Caco-2 (cell line): ENCODE measurements at regions not wholly inside any gene's neighbourhood (a gene's known extent, or its start where the extent isn't known, plus 50 kb on each side); places are given as distances from the start of the nearest gene placed in this dataset.
"Not testable (repeated sequence)": the region's sequence is repeated elsewhere in the genome, so short reads cannot be mapped to it uniquely, and the experiment has no call there.

Experiments used
- BruUV-seq: library from RNA; stranded (reverse); fragments of 400-500 nt; replicated peaks from 2 replicates; lab custom pipeline; 2021; lab: Mats Ljungman, UMichigan
- CTCF ChIA-PET: fragments of 300-600 bp; sonication (Branson Sonifier 250); formaldehyde crosslinking; loops from one replicate; lab custom pipeline; 2022; ENCODE audit warnings: antibody characterized with exemption; lab: Charles Lee
- POLR2A ChIA-PET: fragments of 300-600 bp; sonication (Branson Sonifier 250); formaldehyde crosslinking; loops from one replicate; lab custom pipeline; 2022; ENCODE audit warnings: antibody characterized with exemption; lab: Charles Lee
- DNase-seq, 2 experiments: peaks; one replicate each; pipeline versions ENCODE4 v3.0.0 to v3.0.0-alpha.2; 2020 to 2022
- H3K27me3 ChIP-seq: replicated peaks from 2 replicates; pipeline ENCODE4 v1.6.0; 2011; ENCODE audit warnings: low read length; ENCODE audit not compliant: control insufficient read depth, insufficient read depth
- H3K36me3 ChIP-seq: 2 replicates; pipeline ENCODE4 v1.5.1; 2011; ENCODE audit warnings: low read length; ENCODE audit not compliant: control insufficient read depth, insufficient read depth
- H3K4me1 ChIP-seq: fragments of 250-450 bp; sonication (Bioruptor Pico); 2 replicates; pipeline ENCODE4 v1.5.1; 2020; ENCODE audit warnings: mild to moderate bottlenecking
- H3K4me3 ChIP-seq: 2 replicates; pipeline ENCODE4 v1.5.1; 2011; ENCODE audit warnings: low read depth, mild to moderate bottlenecking, control low read depth, low read length
- H3K9me3 ChIP-seq: fragments of 250-450 bp; sonication (Bioruptor Pico); 2 replicates; pipeline ENCODE4 v1.5.1; 2020; ENCODE audit warnings: mild to moderate bottlenecking, moderate library complexity
- H3K27ac Mint-ChIP-seq: one replicate; pipeline ENCODE4 v1.8.0; 2022; ENCODE audit warnings: mixed read lengths; ENCODE audit not compliant: unreplicated experiment
- H3K27me3 Mint-ChIP-seq: one replicate; pipeline ENCODE4 v1.8.0; 2022; ENCODE audit warnings: mixed read lengths; ENCODE audit not compliant: insufficient read depth, unreplicated experiment
- H3K36me3 Mint-ChIP-seq: one replicate; pipeline ENCODE4 v1.8.0; 2022; ENCODE audit warnings: mild to moderate bottlenecking, mixed read lengths; ENCODE audit not compliant: insufficient read depth, unreplicated experiment
- H3K4me1 Mint-ChIP-seq: one replicate; pipeline ENCODE4 v1.8.0; 2022; ENCODE audit warnings: low read depth, mixed read lengths; ENCODE audit not compliant: unreplicated experiment
- H3K4me3 Mint-ChIP-seq: one replicate; pipeline ENCODE4 v1.8.0; 2022; ENCODE audit warnings: mild to moderate bottlenecking, moderate library complexity, mixed read lengths; ENCODE audit not compliant: unreplicated experiment
- H3K9me3 Mint-ChIP-seq: one replicate; pipeline ENCODE4 v1.8.0; 2022; ENCODE audit warnings: mixed read lengths; ENCODE audit not compliant: unreplicated experiment
- intact Hi-C: fragments of 100-400 bp; cut with micrococcal nuclease; formaldehyde crosslinking; loops from one replicate; pipeline ENCODE4 v1.10.0; 2022; ENCODE audit not compliant: unreplicated experiment
- TF ChIP-seq, protein P1 (sequence below), 2 experiments: fragments of 200-600 bp in 1 of 2; IDR thresholded peaks; 1 replicate in 1 of 2; 2 replicates in 1 of 2; pipeline versions ENCODE4 v1.5.1 to v1.8.0; 2011 to 2022; ENCODE audit warnings: antibody characterized with exemption in 1 of 2, control low read depth in 1 of 2, inconsistent platforms in 1 of 2, low read depth in 1 of 2, low read length in 1 of 2, mild to moderate bottlenecking in 1 of 2, moderate library complexity in 1 of 2; ENCODE audit not compliant: insufficient read depth in 1 of 2, severe bottlenecking in 1 of 2, unreplicated experiment in 1 of 2

DNA sequence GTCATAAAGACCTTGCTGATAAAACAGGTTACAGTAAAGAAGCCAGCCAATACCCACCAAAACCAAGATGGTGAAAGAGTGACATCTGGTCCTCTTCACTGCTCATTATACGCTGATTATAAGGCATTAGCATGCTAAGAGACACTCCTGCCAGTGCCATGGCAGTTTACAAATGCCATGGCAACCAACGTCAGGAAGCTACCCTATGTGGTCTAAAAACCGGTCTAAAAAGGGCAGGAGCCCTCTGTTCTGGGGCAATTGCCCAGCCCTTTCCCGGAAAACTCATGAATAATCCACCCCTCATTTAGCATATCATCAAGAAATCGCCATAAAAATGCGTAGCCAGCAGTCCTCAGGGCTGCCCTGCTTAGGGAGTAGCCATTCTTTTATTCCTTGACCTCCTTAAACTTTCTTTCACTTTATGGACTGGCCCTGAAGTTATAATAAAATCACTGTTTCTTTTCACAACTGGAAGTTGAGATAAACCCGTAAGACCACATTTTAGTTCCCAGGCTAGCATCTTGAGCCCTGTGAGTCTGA, 260.5 kb upstream of the FAT1 start:
- BruUV-seq = no TSS peak
- TF ChIP-seq, protein P1, sequence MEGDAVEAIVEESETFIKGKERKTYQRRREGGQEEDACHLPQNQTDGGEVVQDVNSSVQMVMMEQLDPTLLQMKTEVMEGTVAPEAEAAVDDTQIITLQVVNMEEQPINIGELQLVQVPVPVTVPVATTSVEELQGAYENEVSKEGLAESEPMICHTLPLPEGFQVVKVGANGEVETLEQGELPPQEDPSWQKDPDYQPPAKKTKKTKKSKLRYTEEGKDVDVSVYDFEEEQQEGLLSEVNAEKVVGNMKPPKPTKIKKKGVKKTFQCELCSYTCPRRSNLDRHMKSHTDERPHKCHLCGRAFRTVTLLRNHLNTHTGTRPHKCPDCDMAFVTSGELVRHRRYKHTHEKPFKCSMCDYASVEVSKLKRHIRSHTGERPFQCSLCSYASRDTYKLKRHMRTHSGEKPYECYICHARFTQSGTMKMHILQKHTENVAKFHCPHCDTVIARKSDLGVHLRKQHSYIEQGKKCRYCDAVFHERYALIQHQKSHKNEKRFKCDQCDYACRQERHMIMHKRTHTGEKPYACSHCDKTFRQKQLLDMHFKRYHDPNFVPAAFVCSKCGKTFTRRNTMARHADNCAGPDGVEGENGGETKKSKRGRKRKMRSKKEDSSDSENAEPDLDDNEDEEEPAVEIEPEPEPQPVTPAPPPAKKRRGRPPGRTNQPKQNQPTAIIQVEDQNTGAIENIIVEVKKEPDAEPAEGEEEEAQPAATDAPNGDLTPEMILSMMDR (IDR thresholded peaks at IDR 0.05; ENCODE audit: insufficient read depth in 1 of 2, low read depth in 1 of 2, low read length in 1 of 2, severe bottlenecking in 1 of 2, unreplicated experiment in 1 of 2) = no peak
- H3K4me3 Mint-ChIP-seq = no peak overlapping the region
- CTCF ChIA-PET = no interaction called here
- DNase-seq = no peak
- no peaks in the 10 kb centered on the region for H3K36me3 Mint-ChIP-seq
- intact Hi-C loops = no loop called here
- Histone ChIP-seq H3K27me3 (no peaks in the 10 kb centered on the region), H3K4me1 (no peaks in the 10 kb centered on the region), H3K36me3 (no peaks in the 10 kb centered on the region), H3K4me3 (no peak overlapping the region), H3K9me3 (no peaks in the 10 kb centered on the region)
- H3K9me3 Mint-ChIP-seq = no peaks in the 10 kb centered on the region
- no peaks in the 10 kb centered on the region for H3K27me3 Mint-ChIP-seq
- H3K27ac Mint-ChIP-seq = no peak overlapping the region
- POLR2A ChIA-PET = no interaction called here
- no peaks in the 10 kb centered on the region for H3K4me1 Mint-ChIP-seq

DNA sequence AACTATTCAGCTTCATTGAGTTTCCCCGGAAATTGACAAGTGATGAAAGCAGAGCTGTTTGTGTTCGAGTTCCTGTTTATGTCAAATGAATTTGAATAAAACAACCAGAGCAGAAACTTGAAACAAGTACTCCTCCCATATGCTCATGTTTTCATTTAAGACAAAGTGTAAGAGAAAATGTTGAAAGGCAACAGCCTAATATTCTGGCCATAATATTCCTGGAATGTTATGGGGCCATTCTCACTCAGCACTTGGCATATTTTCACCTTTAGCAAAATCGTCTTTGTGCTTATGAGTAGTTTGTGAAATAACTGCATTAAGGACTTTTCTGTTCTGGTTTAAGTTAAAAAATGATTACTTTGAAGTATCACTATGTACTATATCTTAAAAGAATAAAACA, 276.0 kb upstream of the FAT1 start:
- Mint-ChIP-seq H3K4me3 (no peak overlapping the region), H3K4me1 (no peaks in the 10 kb centered on the region)
- H3K4me3 ChIP-seq = no peak overlapping the region

DNA sequence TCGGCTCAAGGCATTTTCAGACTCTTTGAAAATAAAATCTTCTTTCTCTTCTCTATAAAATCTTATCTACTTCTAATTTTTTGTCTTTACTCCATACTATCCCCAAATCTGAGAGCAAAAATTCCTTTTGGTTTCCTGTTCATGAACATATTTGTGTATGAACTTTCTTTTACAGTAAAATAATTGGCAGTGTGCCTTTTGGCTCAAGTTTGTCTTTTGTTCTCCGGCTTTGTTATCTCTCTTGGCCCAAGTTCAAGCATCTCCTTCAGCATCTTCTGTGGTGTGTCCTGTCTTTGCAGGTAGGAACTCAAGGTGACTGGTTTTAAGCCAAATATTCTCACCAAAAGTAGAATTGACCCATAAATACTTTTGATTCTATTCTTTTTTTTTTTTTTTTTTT, 276.6 kb upstream of the FAT1 start:
- Histone ChIP-seq H3K9me3 (no peaks in the 10 kb centered on the region), H3K27me3 (no peaks in the 10 kb centered on the region), H3K4me3 (no peak overlapping the region), H3K4me1 (no peaks in the 10 kb centered on the region), H3K36me3 (no peaks in the 10 kb centered on the region)
- Mint-ChIP-seq H3K27me3 (peaks cover 7% of the 10 kb centered on the region), H3K9me3 (no peaks in the 10 kb centered on the region), H3K4me1 (no peaks in the 10 kb centered on the region), H3K27ac (no peak overlapping the region), H3K4me3 (no peak overlapping the region), H3K36me3 (no peaks in the 10 kb centered on the region)
- intact Hi-C loops = no loop called here
- TF ChIP-seq, protein P1 (IDR thresholded peaks at IDR 0.05; ENCODE audit: insufficient read depth in 1 of 2, low read depth in 1 of 2, low read length in 1 of 2, severe bottlenecking in 1 of 2, unreplicated experiment in 1 of 2) = no peak
- BruUV-seq = no TSS peak
- no peak for DNase-seq
- ChIA-PET CTCF (no interaction called here), POLR2A (no interaction called here)

More for the DNA sequence above, 276.0 kb upstream of the FAT1 start:
- TF ChIP-seq, protein P1 (IDR thresholded peaks at IDR 0.05; ENCODE audit: insufficient read depth in 1 of 2, low read depth in 1 of 2, low read length in 1 of 2, severe bottlenecking in 1 of 2, unreplicated experiment in 1 of 2) = no peak
- Histone ChIP-seq H3K9me3 (no peaks in the 10 kb centered on the region), H3K36me3 (no peaks in the 10 kb centered on the region), H3K4me1 (no peaks in the 10 kb centered on the region), H3K27me3 (no peaks in the 10 kb centered on the region)
- no peaks in the 10 kb centered on the region for H3K36me3 Mint-ChIP-seq
- DNase-seq = no peak
- no TSS peak for BruUV-seq
- ChIA-PET POLR2A (no interaction called here), CTCF (no interaction called here)
- no peak overlapping the region for H3K27ac Mint-ChIP-seq
- H3K27me3 Mint-ChIP-seq = peaks cover 7% of the 10 kb centered on the region
- intact Hi-C loops = no loop called here
- no peaks in the 10 kb centered on the region for H3K9me3 Mint-ChIP-seq

GRCh38 chr4:187002133-187002532, 278.5 kb upstream of the FAT1 start:
- H3K9me3 ChIP-seq, POLR2A ChIA-PET, H3K4me1 Mint-ChIP-seq, H3K27ac Mint-ChIP-seq, H3K36me3 Mint-ChIP-seq, intact Hi-C loops, H3K9me3 Mint-ChIP-seq, H3K4me3 Mint-ChIP-seq, H3K4me3 ChIP-seq, DNase-seq, CTCF ChIA-PET, H3K36me3 ChIP-seq, H3K27me3 ChIP-seq, H3K27me3 Mint-ChIP-seq, BruUV-seq, H3K4me1 ChIP-seq: not testable (repeated sequence)
